Mesodermal cell (in vitro differentiated cells): ENCODE measurements at regions not wholly inside any gene's neighbourhood (a gene's known extent, or its start where the extent isn't known, plus 50 kb on each side); places are given as distances from the start of the nearest gene placed in this dataset.

Source experiments
- H3K27ac ChIP-seq: 2 replicates; pipeline ENCODE4 v1.7.0; 2013; ENCODE audit warnings: mild to moderate bottlenecking, low read depth, low read length, moderate library complexity; ENCODE audit not compliant: severe bottlenecking
- H3K36me3 ChIP-seq: 2 replicates; pipeline ENCODE4 v1.7.1; 2013; ENCODE audit warnings: mild to moderate bottlenecking, low read length, moderate library complexity; ENCODE audit not compliant: control insufficient read depth, insufficient read depth
- H3K4me1 ChIP-seq: one replicate; pipeline ENCODE4 v1.7.1; 2013; ENCODE audit warnings: mild to moderate bottlenecking, low read length; ENCODE audit not compliant: insufficient read depth, control insufficient read depth, poor library complexity, severe bottlenecking
- H3K4me3 ChIP-seq: 2 replicates; pipeline ENCODE4 v1.7.0; 2013; ENCODE audit warnings: low read length, control low read depth, mild to moderate bottlenecking; ENCODE audit not compliant: insufficient read depth, poor library complexity, severe bottlenecking; ENCODE audit errors: extremely low read depth
- H3K9me3 ChIP-seq: 2 replicates; pipeline ENCODE4 v1.7.1; 2013; ENCODE audit warnings: mild to moderate bottlenecking, low read length, moderate library complexity; ENCODE audit not compliant: control insufficient read depth
- WGBS, 2 experiments: methylation state at CpG; one replicate each; pipeline ENCODE4 v1.1.5; 2013; ENCODE audit warnings: missing lambda C conversion rate in 2 of 2; ENCODE audit not compliant: insufficient coverage in 2 of 2; 5-methylcytosine and 5-hydroxymethylcytosine counted together

DNA sequence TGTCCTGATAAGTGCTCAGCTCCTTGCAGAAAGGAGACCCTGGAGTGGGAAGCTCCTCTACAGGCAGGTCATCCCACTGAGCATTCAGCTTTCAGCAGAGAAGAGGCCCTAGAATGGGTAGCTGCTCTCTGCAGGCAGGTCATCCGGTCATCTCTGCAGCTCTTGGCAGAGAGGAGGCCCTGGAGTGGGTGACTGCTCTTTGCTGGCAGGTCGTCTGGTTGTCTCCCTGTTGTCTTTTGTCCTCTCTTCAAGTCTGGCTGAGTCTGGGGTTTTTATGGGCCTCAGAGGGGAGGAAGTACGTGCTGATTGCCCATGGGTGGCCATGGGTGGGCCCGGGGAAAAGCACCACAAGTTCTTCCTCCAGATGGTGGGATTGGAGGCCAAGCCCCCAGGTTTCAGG is 250.3 kb upstream of the EDNRB start:
- H3K4me3 ChIP-seq = no peak overlapping the region
- no peaks in the 10 kb centered on the region for H3K4me1 ChIP-seq
- no peaks in the 10 kb centered on the region for H3K36me3 ChIP-seq
- no peaks in the 10 kb centered on the region for H3K9me3 ChIP-seq
- H3K27ac ChIP-seq = no peak overlapping the region
- 73 to 84% methylated on average over 3 to 4 of the region's 4 CpGs for WGBS, 2 experiments

- no peak overlapping the region for H3K27ac ChIP-seq
- H3K36me3 ChIP-seq = no peaks in the 10 kb centered on the region
- peaks cover 4% of the 10 kb centered on the region for H3K4me1 ChIP-seq
- no peak overlapping the region for H3K4me3 ChIP-seq
- no peaks in the 10 kb centered on the region for H3K9me3 ChIP-seq
Observed at GRCh38 chr13:78161266-78161665, 242.6 kb upstream of the EDNRB start.

DNA sequence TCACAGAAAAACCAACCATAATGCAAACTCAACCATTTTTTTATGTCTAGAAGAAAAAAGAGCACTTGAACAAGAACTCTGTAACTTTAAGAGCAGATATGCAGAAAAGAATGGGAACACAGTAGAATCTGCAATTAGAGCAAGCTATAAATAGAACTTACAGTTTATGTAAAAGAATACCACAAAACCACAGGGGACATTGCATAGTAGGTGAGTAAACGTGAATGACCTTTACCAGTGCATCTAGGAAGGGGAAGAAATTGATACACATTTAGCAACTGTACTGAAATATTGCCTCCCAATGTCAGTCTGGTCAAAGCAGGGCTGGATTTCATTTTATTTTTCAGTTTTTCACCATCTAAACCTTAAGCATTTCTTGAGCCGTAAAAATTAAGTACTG is 242.2 kb upstream of the EDNRB start:
- Histone ChIP-seq H3K36me3 (no peaks in the 10 kb centered on the region), H3K27ac (no peak overlapping the region), H3K4me1 (peaks cover 4% of the 10 kb centered on the region), H3K9me3 (no peaks in the 10 kb centered on the region), H3K4me3 (no peak overlapping the region)
- WGBS, 2 experiments = 40% methylated on average over 1 of the region's 2 CpGs; no CpG with 5 or more reads in 1 of the 2 experiments

DNA sequence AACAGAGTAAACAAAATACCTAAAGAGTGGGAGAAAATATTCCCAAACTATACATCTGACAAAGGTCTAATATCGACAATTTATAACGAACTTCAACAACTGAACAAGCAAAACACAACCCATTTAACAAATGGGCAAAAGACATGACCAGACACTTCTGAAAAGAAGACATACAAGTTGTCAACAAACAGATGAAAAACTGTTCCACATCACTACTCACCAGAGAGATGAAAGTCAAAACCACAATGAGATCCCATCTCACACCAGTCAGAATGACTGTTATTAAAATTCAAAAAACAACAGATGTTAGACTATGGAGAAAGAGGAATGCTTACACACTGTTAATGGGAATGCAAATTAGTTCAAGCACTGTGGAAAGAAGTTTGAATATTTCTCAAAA is 233.8 kb upstream of the EDNRB start:
- Histone ChIP-seq H3K4me3 (no peak overlapping the region), H3K9me3 (no peaks in the 10 kb centered on the region), H3K4me1 (no peaks in the 10 kb centered on the region), H3K27ac (no peak overlapping the region), H3K36me3 (no peaks in the 10 kb centered on the region)
- 100% methylated on average over 1 of the region's 2 CpGs; no CpG with 5 or more reads in 1 of the 2 experiments for WGBS, 2 experiments

DNA sequence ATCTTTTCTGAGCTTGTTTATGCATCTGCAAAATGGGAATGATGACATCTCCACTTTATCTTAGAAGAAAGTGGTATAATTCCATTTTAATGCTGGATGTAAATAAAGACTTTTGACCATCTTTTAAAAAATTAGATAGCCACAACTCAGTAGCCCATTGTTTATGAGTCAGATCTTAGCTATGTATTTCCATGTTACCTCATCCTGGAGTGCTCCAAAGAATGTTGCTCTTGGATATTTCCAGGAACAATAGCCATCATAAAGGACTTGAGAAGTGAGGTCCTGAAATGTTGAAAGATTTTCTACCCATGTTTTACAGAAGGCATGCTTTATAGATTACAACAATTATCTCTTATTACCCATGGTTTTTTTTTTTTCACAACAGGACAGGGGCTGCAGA is 229.3 kb upstream of the EDNRB start:
- H3K4me3 ChIP-seq = no peak overlapping the region

GRCh38 chr13:78145276-78145675 is 226.6 kb upstream of the EDNRB start:
- no peaks in the 10 kb centered on the region for H3K4me1 ChIP-seq
- no peak overlapping the region for H3K4me3 ChIP-seq
- no peaks in the 10 kb centered on the region for H3K36me3 ChIP-seq
- no peaks in the 10 kb centered on the region for H3K9me3 ChIP-seq
- WGBS, 2 experiments = no CpG with 5 or more reads among the region's 1 CpG
- H3K27ac ChIP-seq = no peak overlapping the region

More for the DNA sequence above, 229.3 kb upstream of the EDNRB start:
- Histone ChIP-seq H3K4me1 (no peaks in the 10 kb centered on the region), H3K36me3 (no peaks in the 10 kb centered on the region), H3K27ac (no peak overlapping the region), H3K9me3 (no peaks in the 10 kb centered on the region)

DNA sequence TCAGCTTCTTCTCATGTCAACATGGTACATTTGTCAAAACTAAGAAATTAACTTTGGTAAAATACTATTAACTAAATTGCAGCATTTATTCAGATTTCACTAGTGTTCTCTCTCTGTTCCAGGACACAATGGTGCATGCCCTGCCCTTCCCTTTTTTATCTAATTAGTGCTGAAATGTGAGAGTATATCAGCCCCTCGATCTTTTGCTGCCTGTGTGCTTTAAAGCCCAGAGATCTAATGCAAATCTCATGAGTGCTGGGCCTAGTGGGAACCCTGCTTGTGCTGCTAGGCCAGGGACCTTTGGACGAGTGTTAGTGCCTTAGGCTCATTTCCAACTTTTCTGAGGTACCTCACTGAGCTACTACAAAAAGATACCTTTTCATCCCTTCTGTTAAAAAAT is 221.1 kb upstream of the EDNRB start:
- Histone ChIP-seq H3K27ac (no peak overlapping the region), H3K9me3 (no peaks in the 10 kb centered on the region), H3K4me3 (no peak overlapping the region), H3K4me1 (no peaks in the 10 kb centered on the region), H3K36me3 (no peaks in the 10 kb centered on the region)
- 60 to 70% methylated on average over 1 of the region's 2 CpGs for WGBS, 2 experiments

- WGBS, 2 experiments = 85 to 94% methylated on average over 2 of the region's 2 CpGs
- no peak overlapping the region for H3K27ac ChIP-seq
- H3K4me3 ChIP-seq = no peak overlapping the region
- H3K9me3 ChIP-seq = no peaks in the 10 kb centered on the region
- no peaks in the 10 kb centered on the region for H3K4me1 ChIP-seq
- H3K36me3 ChIP-seq = no peaks in the 10 kb centered on the region
Observed at GRCh38 chr13:78138756-78139155, 220.1 kb upstream of the EDNRB start.

DNA sequence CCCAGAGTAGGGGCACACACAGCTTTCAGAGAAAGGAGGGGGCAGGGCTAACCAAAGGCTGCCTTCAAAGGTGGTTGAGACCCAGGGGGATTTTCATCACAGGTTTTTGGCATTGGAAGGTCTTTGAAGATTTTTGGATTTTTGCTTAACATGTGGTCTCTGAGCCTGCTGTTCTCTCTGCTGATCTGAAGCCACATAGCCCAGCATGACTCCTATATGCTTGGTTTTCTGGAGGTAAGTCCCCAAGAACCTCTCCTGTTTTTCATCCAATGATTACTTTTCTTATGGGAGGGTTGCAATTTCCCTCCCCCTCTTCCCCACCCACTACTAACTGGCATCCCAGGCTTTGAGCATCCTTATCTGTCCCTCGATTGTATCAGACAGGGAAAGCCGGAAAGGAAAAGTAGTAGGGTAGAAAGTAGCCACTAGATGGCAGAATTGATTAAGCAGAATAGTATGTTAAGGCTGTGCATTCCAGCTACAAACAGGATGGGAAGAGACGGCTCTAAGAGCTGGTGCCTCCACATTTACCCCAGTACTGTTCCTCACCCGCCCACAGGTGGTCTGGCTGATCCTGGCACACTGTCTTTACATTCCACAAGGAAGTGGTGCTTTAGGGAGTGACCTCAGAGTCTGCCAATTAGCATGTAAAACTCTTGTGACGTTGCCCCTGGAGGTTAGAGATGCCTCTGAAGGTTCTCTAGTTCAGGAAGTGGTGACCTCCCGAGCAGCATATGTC is 218.9 kb upstream of the EDNRB start:
- H3K27ac ChIP-seq = no peak overlapping the region
- no peaks in the 10 kb centered on the region for H3K4me1 ChIP-seq
- no peaks in the 10 kb centered on the region for H3K9me3 ChIP-seq
- no peaks in the 10 kb centered on the region for H3K36me3 ChIP-seq
- no peak overlapping the region for H3K4me3 ChIP-seq
- 0% methylated on average over 1 of the region's 6 CpGs; no CpG with 5 or more reads in 1 of the 2 experiments for WGBS, 2 experiments

- WGBS, 2 experiments = no CpG with 5 or more reads among the region's 3 CpGs
- Histone ChIP-seq H3K4me3 (no peak overlapping the region), H3K27ac (no peak overlapping the region), H3K4me1 (no peaks in the 10 kb centered on the region), H3K36me3 (no peaks in the 10 kb centered on the region), H3K9me3 (no peaks in the 10 kb centered on the region)
Observed at GRCh38 chr13:78136966-78137365, 218.3 kb upstream of the EDNRB start.

GRCh38 chr13:78133511-78133910 is 214.9 kb upstream of the EDNRB start:
- H3K4me3 ChIP-seq = no peak overlapping the region
- WGBS, 2 experiments = no CpG with 5 or more reads among the region's 3 CpGs
- peaks cover 3% of the 10 kb centered on the region for H3K4me1 ChIP-seq
- H3K9me3 ChIP-seq = no peaks in the 10 kb centered on the region
- no peak overlapping the region for H3K27ac ChIP-seq
- no peaks in the 10 kb centered on the region for H3K36me3 ChIP-seq
